HepG2 (cell line): ENCODE measurements at regions not wholly inside any gene's neighbourhood (a gene's known extent, or its start where the extent isn't known, plus 50 kb on each side); places are given as distances from the start of the nearest gene placed in this dataset.
A peak's percentile ranks its signal among the peaks of the same experiment; 100 is the strongest.

Experiments
- CCDC6 ChIP-seq: sonication (generic); formaldehyde crosslinking; IDR thresholded peaks from 2 replicates; pipeline ENCODE4 v1.8.1; 2022; ENCODE audit warnings: mild to moderate bottlenecking, missing genetic modification reagents, moderate library complexity
- CEBPB ChIP-seq: IDR thresholded peaks from 2 replicates; pipeline ENCODE4 v1.6.1; 2011; ENCODE audit warnings: low read depth, low read length, improper control_type of control experiment, borderline replicate concordance
- DPF2 ChIP-seq: sonication (generic); formaldehyde crosslinking; IDR thresholded peaks from 2 replicates; pipeline ENCODE4 v1.4.0; 2020; ENCODE audit warnings: mild to moderate bottlenecking, low read depth, missing genetic modification reagents, borderline replicate concordance
- ELF3 ChIP-seq: IDR thresholded peaks from 2 replicates; pipeline ENCODE4 v1.6.1; 2016; ENCODE audit warnings: missing genetic modification reagents, missing compliant biosample characterization
- KLF11 ChIP-seq: IDR thresholded peaks from 2 replicates; pipeline ENCODE4 v1.6.1; 2016; ENCODE audit warnings: missing compliant biosample characterization
- MIER3 ChIP-seq: IDR thresholded peaks from 2 replicates; pipeline ENCODE4 v1.6.1; 2016; ENCODE audit warnings: missing compliant biosample characterization, borderline replicate concordance
- RCOR2 ChIP-seq: IDR thresholded peaks from 2 replicates; pipeline ENCODE4 v1.6.1; 2016; ENCODE audit warnings: missing biosample characterization, missing genetic modification reagents
- REPIN1 ChIP-seq: sonication (generic); formaldehyde crosslinking; IDR thresholded peaks from 2 replicates; pipeline ENCODE4 v1.8.0; 2022; ENCODE audit warnings: missing genetic modification reagents, low read depth, mild to moderate bottlenecking, borderline replicate concordance
- SNRNP70 ChIP-seq: fragments of 200-400 bp; formaldehyde crosslinking; IDR thresholded peaks from 2 replicates; pipeline ENCODE4 v1.6.1; 2017; ENCODE audit warnings: mild to moderate bottlenecking, low read depth, low read length, moderate library complexity
- SP5 ChIP-seq: IDR thresholded peaks from 2 replicates; pipeline ENCODE4 v1.6.1; 2016; ENCODE audit warnings: low read depth, borderline replicate concordance
- ZMYM3 ChIP-seq: sonication (generic); formaldehyde crosslinking; IDR thresholded peaks from 2 replicates; pipeline ENCODE4 v1.5.1; 2020; ENCODE audit warnings: mild to moderate bottlenecking, missing genetic modification reagents
- ZNF180 ChIP-seq: sonication (generic); formaldehyde crosslinking; IDR thresholded peaks from 2 replicates; pipeline ENCODE4 v1.4.0; 2020; ENCODE audit warnings: low read depth, missing genetic modification reagents, borderline replicate concordance
- ZNF256 ChIP-seq: sonication (generic); formaldehyde crosslinking; conservative IDR thresholded peaks from 2 replicates; pipeline ENCODE4 v1.4.0; 2020; ENCODE audit warnings: missing genetic modification reagents
- ZNF33A ChIP-seq: sonication (generic); formaldehyde crosslinking; IDR thresholded peaks from 2 replicates; pipeline ENCODE4 v1.5.1; 2020; ENCODE audit warnings: missing genetic modification reagents, mild to moderate bottlenecking, moderate library complexity, borderline replicate concordance
- ZNF350 ChIP-seq: sonication (generic); formaldehyde crosslinking; IDR thresholded peaks from 2 replicates; pipeline ENCODE4 v1.4.0; 2020; ENCODE audit warnings: mild to moderate bottlenecking, low read depth, missing genetic modification reagents, borderline replicate concordance
- ZNF501 ChIP-seq: sonication (generic); formaldehyde crosslinking; IDR thresholded peaks from 2 replicates; pipeline ENCODE4 v1.5.1; 2020; ENCODE audit warnings: mild to moderate bottlenecking, moderate library complexity, missing genetic modification reagents
- ZNF530 ChIP-seq: sonication (generic); formaldehyde crosslinking; IDR thresholded peaks from 2 replicates; pipeline ENCODE4 v1.5.0; 2020; ENCODE audit warnings: low read depth, mild to moderate bottlenecking, missing genetic modification reagents
- ZNF678 ChIP-seq: sonication (generic); formaldehyde crosslinking; IDR thresholded peaks from 2 replicates; pipeline ENCODE4 v1.4.0; 2020; ENCODE audit warnings: mild to moderate bottlenecking, missing genetic modification reagents
- ZNF75D ChIP-seq: sonication (generic); formaldehyde crosslinking; IDR thresholded peaks from 2 replicates; pipeline ENCODE4 v1.8.1; 2023; ENCODE audit warnings: missing genetic modification reagents, mild to moderate bottlenecking, borderline replicate concordance
- ZNF781 ChIP-seq: sonication (generic); formaldehyde crosslinking; IDR thresholded peaks from 2 replicates; pipeline ENCODE4 v1.5.1; 2020; ENCODE audit warnings: borderline replicate concordance, mild to moderate bottlenecking, missing genetic modification reagents; ENCODE audit errors: not compliant biosample characterization
- ZNF792 ChIP-seq: IDR thresholded peaks from 2 replicates; pipeline ENCODE4 v1.6.1; 2016
- ZSCAN9 ChIP-seq: IDR thresholded peaks from 2 replicates; pipeline ENCODE4 v1.6.1; 2016; ENCODE audit warnings: borderline replicate concordance
- TF ChIP-seq, protein P1 (sequence below): sonication (generic); formaldehyde crosslinking; IDR thresholded peaks from 2 replicates; pipeline ENCODE4 v1.4.0; 2020; ENCODE audit warnings: missing genetic modification reagents, borderline replicate concordance
- TF ChIP-seq, protein P2 (sequence below): sonication (generic); formaldehyde crosslinking; IDR thresholded peaks from 2 replicates; pipeline ENCODE4 v1.4.0; 2020; ENCODE audit warnings: low read depth, mild to moderate bottlenecking, missing genetic modification reagents
- TF ChIP-seq, protein P3 (sequence below): sonication (generic); formaldehyde crosslinking; IDR thresholded peaks from 2 replicates; pipeline ENCODE4 v1.4.0; 2020; ENCODE audit warnings: mild to moderate bottlenecking, missing genetic modification reagents
- TF ChIP-seq, protein P4 (sequence below): IDR thresholded peaks from 2 replicates; pipeline ENCODE4 v1.6.1; 2012; ENCODE audit warnings: inconsistent platforms

DNA sequence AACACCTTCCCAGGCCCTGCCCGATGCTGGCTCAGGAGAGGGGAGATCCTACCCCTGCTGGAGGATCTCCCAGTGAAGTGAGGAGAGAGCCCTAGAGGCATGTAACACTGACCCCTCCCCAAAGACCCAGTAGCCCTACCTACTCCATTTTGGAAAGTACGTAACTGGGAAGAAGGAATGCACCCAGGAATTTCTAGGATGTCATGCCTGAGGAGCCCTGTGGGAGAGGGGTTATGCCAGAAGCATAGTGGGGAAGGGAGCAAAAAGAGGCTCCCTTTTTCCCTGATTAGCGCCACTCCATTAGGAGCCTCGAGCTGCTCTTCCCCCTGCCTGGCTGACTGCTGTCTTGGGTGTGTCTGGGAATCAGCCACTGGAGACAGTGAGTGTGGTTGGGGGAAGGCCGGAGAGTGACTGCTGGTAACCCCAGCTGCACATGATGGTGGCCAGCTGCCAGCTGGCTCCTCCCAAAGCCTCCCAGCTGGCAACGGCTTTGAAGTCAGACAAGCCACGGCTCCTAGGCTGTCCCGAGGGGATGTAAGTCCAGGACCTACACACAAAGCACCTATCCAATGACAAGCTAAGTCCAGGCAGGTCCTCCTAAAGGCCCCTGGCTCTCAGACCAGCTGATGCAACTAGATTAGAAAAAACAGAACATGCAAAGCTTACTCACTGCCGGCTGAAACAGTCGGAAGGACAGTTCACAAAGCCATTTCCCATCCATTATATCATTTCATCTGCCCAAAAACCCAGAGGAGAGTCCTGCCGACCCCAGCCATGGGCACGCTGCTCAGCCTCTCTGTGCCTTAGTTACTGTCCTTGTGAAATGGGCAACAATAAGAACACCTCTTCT, 136.5 kb upstream of the ABCA1 start (continued):
- TF ChIP-seq ZNF350 (CRISPR knock-in tag) (peak; percentile 23; the same call in 1 of the 2 replicates), ZNF33A (CRISPR knock-in tag) (no peak), REPIN1 (CRISPR knock-in tag) (no peak), ZNF792 (CRISPR knock-in tag) (peak; percentile 77; the same call in 1 of the 2 replicates), ZNF678 (CRISPR knock-in tag) (no peak), SP5 (peak; percentile 75), RCOR2 (CRISPR knock-in tag) (0 out of 2 replicates have a peak, but pooled peaks have one; percentile 68), SNRNP70 (no peak), ZNF180 (CRISPR knock-in tag) (no peak), ZMYM3 (CRISPR knock-in tag) (no peak), ELF3 (CRISPR knock-in tag) (no peak), ZNF75D (CRISPR knock-in tag) (no peak), CEBPB (peak; percentile 51; the same call in 1 of the 2 replicates), ZSCAN9 (CRISPR knock-in tag) (0 out of 2 replicates have a peak, but pooled peaks have one; percentile 31), ZNF781 (CRISPR knock-in tag) (no peak), CCDC6 (CRISPR knock-in tag) (no peak), ZNF530 (no peak), ZNF256 (no peak), DPF2 (CRISPR knock-in tag) (no peak), MIER3 (peak; percentile 34; the same call in 1 of the 2 replicates), KLF11 (CRISPR knock-in tag) (no peak), ZNF501 (no peak; the same call in 1 of the 2 replicates)
- TF ChIP-seq, protein P1, sequence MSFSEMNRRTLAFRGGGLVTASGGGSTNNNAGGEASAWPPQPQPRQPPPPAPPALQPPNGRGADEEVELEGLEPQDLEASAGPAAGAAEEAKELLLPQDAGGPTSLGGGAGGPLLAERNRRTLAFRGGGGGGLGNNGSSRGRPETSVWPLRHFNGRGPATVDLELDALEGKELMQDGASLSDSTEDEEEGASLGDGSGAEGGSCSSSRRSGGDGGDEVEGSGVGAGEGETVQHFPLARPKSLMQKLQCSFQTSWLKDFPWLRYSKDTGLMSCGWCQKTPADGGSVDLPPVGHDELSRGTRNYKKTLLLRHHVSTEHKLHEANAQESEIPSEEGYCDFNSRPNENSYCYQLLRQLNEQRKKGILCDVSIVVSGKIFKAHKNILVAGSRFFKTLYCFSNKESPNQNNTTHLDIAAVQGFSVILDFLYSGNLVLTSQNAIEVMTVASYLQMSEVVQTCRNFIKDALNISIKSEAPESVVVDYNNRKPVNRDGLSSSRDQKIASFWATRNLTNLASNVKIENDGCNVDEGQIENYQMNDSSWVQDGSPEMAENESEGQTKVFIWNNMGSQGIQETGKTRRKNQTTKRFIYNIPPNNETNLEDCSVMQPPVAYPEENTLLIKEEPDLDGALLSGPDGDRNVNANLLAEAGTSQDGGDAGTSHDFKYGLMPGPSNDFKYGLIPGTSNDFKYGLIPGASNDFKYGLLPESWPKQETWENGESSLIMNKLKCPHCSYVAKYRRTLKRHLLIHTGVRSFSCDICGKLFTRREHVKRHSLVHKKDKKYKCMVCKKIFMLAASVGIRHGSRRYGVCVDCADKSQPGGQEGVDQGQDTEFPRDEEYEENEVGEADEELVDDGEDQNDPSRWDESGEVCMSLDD (CRISPR knock-in tag), result no peak
- TF ChIP-seq, protein P2, sequence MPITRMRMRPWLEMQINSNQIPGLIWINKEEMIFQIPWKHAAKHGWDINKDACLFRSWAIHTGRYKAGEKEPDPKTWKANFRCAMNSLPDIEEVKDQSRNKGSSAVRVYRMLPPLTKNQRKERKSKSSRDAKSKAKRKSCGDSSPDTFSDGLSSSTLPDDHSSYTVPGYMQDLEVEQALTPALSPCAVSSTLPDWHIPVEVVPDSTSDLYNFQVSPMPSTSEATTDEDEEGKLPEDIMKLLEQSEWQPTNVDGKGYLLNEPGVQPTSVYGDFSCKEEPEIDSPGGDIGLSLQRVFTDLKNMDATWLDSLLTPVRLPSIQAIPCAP, result no peak
- TF ChIP-seq, protein P3, sequence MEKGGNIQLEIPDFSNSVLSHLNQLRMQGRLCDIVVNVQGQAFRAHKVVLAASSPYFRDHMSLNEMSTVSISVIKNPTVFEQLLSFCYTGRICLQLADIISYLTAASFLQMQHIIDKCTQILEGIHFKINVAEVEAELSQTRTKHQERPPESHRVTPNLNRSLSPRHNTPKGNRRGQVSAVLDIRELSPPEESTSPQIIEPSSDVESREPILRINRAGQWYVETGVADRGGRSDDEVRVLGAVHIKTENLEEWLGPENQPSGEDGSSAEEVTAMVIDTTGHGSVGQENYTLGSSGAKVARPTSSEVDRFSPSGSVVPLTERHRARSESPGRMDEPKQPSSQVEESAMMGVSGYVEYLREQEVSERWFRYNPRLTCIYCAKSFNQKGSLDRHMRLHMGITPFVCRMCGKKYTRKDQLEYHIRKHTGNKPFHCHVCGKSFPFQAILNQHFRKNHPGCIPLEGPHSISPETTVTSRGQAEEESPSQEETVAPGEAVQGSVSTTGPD, result no peak
- TF ChIP-seq, protein P4, sequence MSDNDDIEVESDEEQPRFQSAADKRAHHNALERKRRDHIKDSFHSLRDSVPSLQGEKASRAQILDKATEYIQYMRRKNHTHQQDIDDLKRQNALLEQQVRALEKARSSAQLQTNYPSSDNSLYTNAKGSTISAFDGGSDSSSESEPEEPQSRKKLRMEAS, result peak; percentile 32; the same call in 1 of the 2 replicates
